Mucosa of rectum (tissue), 2 donors: ENCODE measurements at regions not wholly inside any gene's neighbourhood (a gene's known extent, or its start where the extent isn't known, plus 50 kb on each side); places are given as distances from the start of the nearest gene placed in this dataset.

ENCODE experiments used
- H3K27ac ChIP-seq, 2 donors: one replicate each; pipeline ENCODE4 v1.7.0; 2013; ENCODE audit warnings: inconsistent platforms in 2 of 2, low read depth in 2 of 2, low read length in 2 of 2
- H3K27me3 ChIP-seq, 2 donors: one replicate each; pipeline ENCODE4 v1.7.0; 2013; ENCODE audit warnings: low read length in 2 of 2; ENCODE audit not compliant: control insufficient read depth in 2 of 2, insufficient read depth in 2 of 2
- H3K36me3 ChIP-seq, 2 donors: one replicate each; pipeline ENCODE4 v1.7.0; 2013; ENCODE audit warnings: low read length in 2 of 2; ENCODE audit not compliant: control insufficient read depth in 2 of 2, insufficient read depth in 2 of 2
- H3K4me1 ChIP-seq, 2 donors: one replicate each; pipeline ENCODE4 v1.7.0; 2013; ENCODE audit warnings: low read length in 2 of 2, mild to moderate bottlenecking in 1 of 2; ENCODE audit not compliant: control insufficient read depth in 2 of 2, insufficient read depth in 2 of 2
- H3K4me3 ChIP-seq, 2 donors: one replicate each; pipeline ENCODE4 v1.7.0; 2013; ENCODE audit warnings: low read length in 2 of 2
- H3K9ac ChIP-seq, 2 donors: one replicate each; pipeline ENCODE4 v1.7.0; 2013; ENCODE audit warnings: low read length in 2 of 2, low read depth in 1 of 2, mild to moderate bottlenecking in 1 of 2
- H3K9me3 ChIP-seq, 2 donors: one replicate each; pipeline ENCODE4 v1.7.0; 2013; ENCODE audit warnings: low read length in 2 of 2; ENCODE audit not compliant: control insufficient read depth in 2 of 2
- donor health status: healthy.
- donor health status: Normal muscosa, but diverticular disease.

GRCh38 chr20:7361321-7361720, 578.9 kb downstream of the HAO1 start:
- Histone ChIP-seq H3K27ac (no peak overlapping the region), H3K9ac (no peak overlapping the region), H3K4me3 (no peak overlapping the region), H3K27me3 (no peaks in the 10 kb centered on the region), H3K9me3 (no peaks in the 10 kb centered on the region), H3K36me3 (no peaks in the 10 kb centered on the region), H3K4me1 (no peaks in the 10 kb centered on the region)

GRCh38 chr20:7361931-7362330, 578.3 kb downstream of the HAO1 start:
- Histone ChIP-seq H3K9me3 (no peaks in the 10 kb centered on the region), H3K27me3 (no peaks in the 10 kb centered on the region), H3K4me1 (no peaks in the 10 kb centered on the region), H3K4me3 (no peak overlapping the region), H3K36me3 (no peaks in the 10 kb centered on the region), H3K27ac (no peak overlapping the region), H3K9ac (no peak overlapping the region)

GRCh38 chr20:7362601-7363000, 577.7 kb downstream of the HAO1 start:
- Histone ChIP-seq H3K9me3 (no peaks in the 10 kb centered on the region), H3K36me3 (no peaks in the 10 kb centered on the region), H3K4me3 (no peak overlapping the region), H3K9ac (no peak overlapping the region), H3K27me3 (no peaks in the 10 kb centered on the region), H3K4me1 (no peaks in the 10 kb centered on the region), H3K27ac (no peak overlapping the region)

- Histone ChIP-seq H3K27ac (no peak overlapping the region), H3K9ac (no peak overlapping the region), H3K27me3 (no peaks in the 10 kb centered on the region), H3K9me3 (no peaks in the 10 kb centered on the region), H3K4me3 (no peak overlapping the region), H3K36me3 (no peaks in the 10 kb centered on the region), H3K4me1 (no peaks in the 10 kb centered on the region)
Measured at GRCh38 chr20:7366189-7366588, 574.1 kb downstream of the HAO1 start.

GRCh38 chr20:7371518-7372163, 568.6 kb downstream of the HAO1 start:
- Histone ChIP-seq H3K36me3 (no peaks in the 10 kb centered on the region), H3K27me3 (no peaks in the 10 kb centered on the region), H3K4me3 (no peak overlapping the region), H3K27ac (no peak overlapping the region), H3K9ac (no peak overlapping the region), H3K4me1 (no peaks in the 10 kb centered on the region), H3K9me3 (no peaks in the 10 kb centered on the region)

GRCh38 chr20:7375905-7376304, 564.4 kb downstream of the HAO1 start:
- H3K36me3 ChIP-seq = no peaks in the 10 kb centered on the region
- no peaks in the 10 kb centered on the region for H3K27me3 ChIP-seq

GRCh38 chr20:7378864-7379605, 561.2 kb downstream of the HAO1 start:
- Histone ChIP-seq H3K27ac (no peak overlapping the region), H3K27me3 (no peaks in the 10 kb centered on the region), H3K9me3 (no peaks in the 10 kb centered on the region), H3K9ac (no peak overlapping the region), H3K4me3 (no peak overlapping the region), H3K36me3 (no peaks in the 10 kb centered on the region), H3K4me1 (no peaks in the 10 kb centered on the region)

More at GRCh38 chr20:7375905-7376304, 564.4 kb downstream of the HAO1 start:
- Histone ChIP-seq H3K4me1 (no peaks in the 10 kb centered on the region), H3K4me3 (no peak overlapping the region), H3K9me3 (no peaks in the 10 kb centered on the region), H3K9ac (no peak overlapping the region), H3K27ac (no peak overlapping the region)

GRCh38 chr20:7379621-7380220, 560.5 kb downstream of the HAO1 start:
- no peak overlapping the region for H3K9ac ChIP-seq
- H3K4me3 ChIP-seq = no peak overlapping the region
- H3K4me1 ChIP-seq = no peaks in the 10 kb centered on the region
- no peak overlapping the region for H3K27ac ChIP-seq
- H3K27me3 ChIP-seq = no peaks in the 10 kb centered on the region
- no peaks in the 10 kb centered on the region for H3K36me3 ChIP-seq
- H3K9me3 ChIP-seq = no peaks in the 10 kb centered on the region

- H3K9ac ChIP-seq = no peak overlapping the region
Measured at GRCh38 chr20:7383216-7383615, 557.0 kb downstream of the HAO1 start.

GRCh38 chr20:7387638-7388193, 552.5 kb downstream of the HAO1 start:
- Histone ChIP-seq H3K9me3 (no peaks in the 10 kb centered on the region), H3K4me3 (no peak overlapping the region), H3K9ac (no peak overlapping the region), H3K36me3 (no peaks in the 10 kb centered on the region), H3K27me3 (no peaks in the 10 kb centered on the region), H3K27ac (no peak overlapping the region), H3K4me1 (no peaks in the 10 kb centered on the region)

More at GRCh38 chr20:7383216-7383615, 557.0 kb downstream of the HAO1 start:
- Histone ChIP-seq H3K4me1 (no peaks in the 10 kb centered on the region), H3K9me3 (no peaks in the 10 kb centered on the region), H3K27ac (no peak overlapping the region), H3K36me3 (no peaks in the 10 kb centered on the region), H3K27me3 (no peaks in the 10 kb centered on the region), H3K4me3 (no peak overlapping the region)
